ENCODE measurements at regions not wholly inside any gene's neighbourhood (a gene's known extent, or its start where the extent isn't known, plus 50 kb on each side); places are given as distances from the start of the nearest gene placed in this dataset.
A peak's percentile ranks its signal among the peaks of the same experiment; 100 is the strongest.

- H3K79me2 ChIP-seq (replicated peaks; ENCODE audit: insufficient read depth, low read length): no peaks in the 10 kb centered on the region
- H3K9me3 ChIP-seq (ENCODE audit: low read length): no peaks in the 10 kb centered on the region
- H3F3A ChIP-seq (ENCODE audit: insufficient read depth, low read length, poor library complexity, severe bottlenecking): no peaks in the 10 kb centered on the region
- no peak overlapping the region for H3K27ac ChIP-seq (ENCODE audit: low read length)
- no peaks in the 10 kb centered on the region for H3K36me3 ChIP-seq (ENCODE audit: insufficient read depth, low read length)
- H3K4me3 ChIP-seq (ENCODE audit: low read length): no peak overlapping the region
- H2AFZ ChIP-seq (ENCODE audit: low read depth, low read length): no peak overlapping the region
- H3K27me3 ChIP-seq (ENCODE audit: insufficient read depth, low read depth, low read length): no peaks in the 10 kb centered on the region
- no peak for TF ChIP-seq EP300 (conservative IDR thresholded peaks at IDR 0.05; ENCODE audit: poor library complexity, severe bottlenecking)
- TF ChIP-seq, protein P1, sequence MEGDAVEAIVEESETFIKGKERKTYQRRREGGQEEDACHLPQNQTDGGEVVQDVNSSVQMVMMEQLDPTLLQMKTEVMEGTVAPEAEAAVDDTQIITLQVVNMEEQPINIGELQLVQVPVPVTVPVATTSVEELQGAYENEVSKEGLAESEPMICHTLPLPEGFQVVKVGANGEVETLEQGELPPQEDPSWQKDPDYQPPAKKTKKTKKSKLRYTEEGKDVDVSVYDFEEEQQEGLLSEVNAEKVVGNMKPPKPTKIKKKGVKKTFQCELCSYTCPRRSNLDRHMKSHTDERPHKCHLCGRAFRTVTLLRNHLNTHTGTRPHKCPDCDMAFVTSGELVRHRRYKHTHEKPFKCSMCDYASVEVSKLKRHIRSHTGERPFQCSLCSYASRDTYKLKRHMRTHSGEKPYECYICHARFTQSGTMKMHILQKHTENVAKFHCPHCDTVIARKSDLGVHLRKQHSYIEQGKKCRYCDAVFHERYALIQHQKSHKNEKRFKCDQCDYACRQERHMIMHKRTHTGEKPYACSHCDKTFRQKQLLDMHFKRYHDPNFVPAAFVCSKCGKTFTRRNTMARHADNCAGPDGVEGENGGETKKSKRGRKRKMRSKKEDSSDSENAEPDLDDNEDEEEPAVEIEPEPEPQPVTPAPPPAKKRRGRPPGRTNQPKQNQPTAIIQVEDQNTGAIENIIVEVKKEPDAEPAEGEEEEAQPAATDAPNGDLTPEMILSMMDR (IDR thresholded peaks at IDR 0.05; ENCODE audit: poor library complexity, severe bottlenecking): no peak
- TF ChIP-seq POLR2AphosphoS5 (IDR thresholded peaks at IDR 0.05): no peak
- TF ChIP-seq SMC3 (conservative IDR thresholded peaks at IDR 0.05; ENCODE audit: poor library complexity): no peak
- TF ChIP-seq RAD21 (conservative IDR thresholded peaks at IDR 0.05): no peak
- TF ChIP-seq TAF1 (IDR thresholded peaks at IDR 0.05; ENCODE audit: low read depth): no peak
- TF ChIP-seq EZH2 (IDR thresholded peaks at IDR 0.05; ENCODE audit: borderline replicate concordance, insufficient read depth, low read length, poor library complexity, severe bottlenecking): no peak
- TF ChIP-seq MXI1 (conservative IDR thresholded peaks at IDR 0.05; ENCODE audit: poor library complexity, severe bottlenecking): no peak
- TF ChIP-seq REST (IDR thresholded peaks at IDR 0.05; ENCODE audit: borderline replicate concordance): no peak
- no peaks in the 10 kb centered on the region for H3K9me2 ChIP-seq (ENCODE audit: insufficient read depth, low read length)
- H3K4me2 ChIP-seq (ENCODE audit: low read length): no peak overlapping the region
- H4K20me1 ChIP-seq (ENCODE audit: insufficient read depth): no peaks in the 10 kb centered on the region
- H3K9ac ChIP-seq (ENCODE audit: low read length): no peak overlapping the region
These were observed 824.2 kb downstream of the NSUN3 start for GRCh38 chr3:94887065-94887464.

DNA sequence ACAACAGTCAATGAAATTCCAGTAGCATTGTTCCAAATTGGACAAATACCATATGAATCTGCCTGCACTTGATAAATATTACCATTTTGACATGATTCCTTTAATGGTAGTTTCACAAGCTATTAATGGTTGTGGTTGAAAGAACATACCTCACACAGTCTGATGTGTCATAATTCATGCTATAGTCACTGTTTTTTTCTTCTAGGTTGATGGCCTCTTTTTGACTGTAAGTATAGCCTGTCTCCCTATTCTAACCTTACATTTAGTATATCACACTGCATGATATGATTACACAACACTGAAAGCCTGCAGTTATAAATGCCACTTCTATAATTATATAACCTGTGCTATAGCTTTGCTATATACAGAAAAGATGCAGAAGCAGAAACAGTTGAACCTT is 834.1 kb downstream of the NSUN3 start:
- Histone ChIP-seq H3K9ac (ENCODE audit: low read length) (no peak overlapping the region), H3K27ac (ENCODE audit: low read length) (no peak overlapping the region), H3K27me3 (ENCODE audit: insufficient read depth, low read depth, low read length) (no peaks in the 10 kb centered on the region), H3K4me3 (ENCODE audit: low read length) (no peak overlapping the region), H3K36me3 (ENCODE audit: insufficient read depth, low read length) (no peaks in the 10 kb centered on the region), H3K79me2 (replicated peaks; ENCODE audit: insufficient read depth, low read length) (no peaks in the 10 kb centered on the region), H3K9me2 (ENCODE audit: insufficient read depth, low read length) (no peaks in the 10 kb centered on the region), H3F3A (ENCODE audit: insufficient read depth, low read length, poor library complexity, severe bottlenecking) (no peaks in the 10 kb centered on the region), H3K9me3 (ENCODE audit: low read length) (no peaks in the 10 kb centered on the region), H4K20me1 (ENCODE audit: insufficient read depth) (no peaks in the 10 kb centered on the region), H2AFZ (ENCODE audit: low read depth, low read length) (no peak overlapping the region), H3K4me2 (ENCODE audit: low read length) (no peak overlapping the region)
- TF ChIP-seq MXI1 (conservative IDR thresholded peaks at IDR 0.05; ENCODE audit: poor library complexity, severe bottlenecking) (no peak), POLR2AphosphoS5 (IDR thresholded peaks at IDR 0.05) (peak; percentile 96), EP300 (conservative IDR thresholded peaks at IDR 0.05; ENCODE audit: poor library complexity, severe bottlenecking) (peak; percentile 93), REST (IDR thresholded peaks at IDR 0.05; ENCODE audit: borderline replicate concordance) (peak; percentile 51)
